GM23338 (cell line): ENCODE measurements at regions not wholly inside any gene's neighbourhood (a gene's known extent, or its start where the extent isn't known, plus 50 kb on each side); places are given as distances from the start of the nearest gene placed in this dataset.
"Not testable (repeated sequence)": the region's sequence is repeated elsewhere in the genome, so short reads cannot be mapped to it uniquely, and the experiment has no call there.

ENCODE experiments used
- ATAC-seq: fragments of 200-7000 bp; cut with Tn5 transposase; 3 replicates; pipeline ENCODE4 v1.9.1; 2020
- DNase-seq: peaks from one replicate; pipeline ENCODE4 v3.0.0-alpha.2; 2015; ENCODE audit warnings: low spot score
- H2AFZ ChIP-seq: fragments of 200-600 bp; sonication (generic); 2 replicates; pipeline ENCODE4 v1.8.0; 2016; ENCODE audit warnings: antibody characterized with exemption, mild to moderate bottlenecking, moderate library complexity
- H3F3A ChIP-seq: fragments of 200-600 bp; sonication (generic); replicated peaks from 2 replicates; pipeline ENCODE4 v1.8.0; 2017; ENCODE audit warnings: antibody characterized with exemption, mixed run types, low read depth
- H3K27ac ChIP-seq: fragments of 200-600 bp; sonication (generic); 2 replicates; pipeline ENCODE4 v1.6.1; 2016; ENCODE audit warnings: low read depth
- H3K27me3 ChIP-seq: fragments of 200-600 bp; sonication (generic); 2 replicates; pipeline ENCODE4 v1.8.0; 2016; ENCODE audit warnings: mild to moderate bottlenecking, mixed run types, moderate library complexity; ENCODE audit not compliant: insufficient read depth
- H3K36me3 ChIP-seq: fragments of 200-600 bp; sonication (generic); 2 replicates; pipeline ENCODE4 v1.8.0; 2016; ENCODE audit warnings: mild to moderate bottlenecking; ENCODE audit not compliant: insufficient read depth
- H3K4me1 ChIP-seq: fragments of 200-600 bp; sonication (generic); 2 replicates; pipeline ENCODE4 v1.8.0; 2016; ENCODE audit warnings: mild to moderate bottlenecking, moderate library complexity; ENCODE audit not compliant: insufficient read depth
- H3K4me2 ChIP-seq: fragments of 200-600 bp; sonication (generic); 2 replicates; pipeline ENCODE4 v1.7.1; 2017; ENCODE audit warnings: mixed run types
- H3K4me3 ChIP-seq: fragments of 200-600 bp; sonication (generic); 2 replicates; pipeline ENCODE4 v1.6.1; 2016; ENCODE audit warnings: mixed run types
- H3K79me2 ChIP-seq: fragments of 200-600 bp; sonication (generic); replicated peaks from 2 replicates; pipeline ENCODE4 v1.8.0; 2017; ENCODE audit warnings: mild to moderate bottlenecking; ENCODE audit not compliant: insufficient read depth
- H3K9me2 ChIP-seq: fragments of 200-600 bp; sonication (generic); 2 replicates; pipeline ENCODE4 v1.8.0; 2017; ENCODE audit not compliant: insufficient read depth
- H4K20me1 ChIP-seq: fragments of 200-600 bp; sonication (generic); replicated peaks from 2 replicates; pipeline ENCODE4 v1.8.0; 2017; ENCODE audit warnings: mild to moderate bottlenecking; ENCODE audit not compliant: insufficient read depth
- H3K27ac Mint-ChIP-seq: 2 replicates; pipeline ENCODE4 v1.8.0; 2020; ENCODE audit warnings: inconsistent platforms, mild to moderate bottlenecking, moderate library complexity, mixed read lengths
- H3K27me3 Mint-ChIP-seq: 3 replicates; pipeline ENCODE4 v1.8.0; 2022; ENCODE audit warnings: low read depth, mild to moderate bottlenecking, moderate library complexity, mixed read lengths, inconsistent platforms; ENCODE audit not compliant: insufficient read depth, poor library complexity
- H3K36me3 Mint-ChIP-seq: 3 replicates; pipeline ENCODE4 v1.8.0; 2021; ENCODE audit warnings: low read depth, mild to moderate bottlenecking, inconsistent platforms, moderate library complexity, mixed read lengths
- H3K4me1 Mint-ChIP-seq: 3 replicates; pipeline ENCODE4 v1.8.0; 2020; ENCODE audit warnings: mild to moderate bottlenecking, inconsistent platforms, mixed read lengths
- H3K4me3 Mint-ChIP-seq: 3 replicates; pipeline ENCODE4 v1.8.0; 2021; ENCODE audit warnings: moderate library complexity, mild to moderate bottlenecking, inconsistent platforms, mixed read lengths
- H3K9me3 Mint-ChIP-seq: 3 replicates; pipeline ENCODE4 v1.8.0; 2020; ENCODE audit warnings: moderate library complexity, mild to moderate bottlenecking, inconsistent platforms, mixed read lengths
- EZH2phosphoT487 ChIP-seq: fragments of 200-600 bp; sonication (generic); IDR thresholded peaks from one replicate; pipeline ENCODE4 v1.8.1; 2018; ENCODE audit warnings: antibody characterized with exemption; ENCODE audit not compliant: unreplicated experiment
- JUNB ChIP-seq: IDR thresholded peaks from one replicate; pipeline ENCODE4 v1.6.1; 2016; ENCODE audit warnings: antibody characterized with exemption; ENCODE audit not compliant: unreplicated experiment
- POLR2AphosphoS5 ChIP-seq: IDR thresholded peaks from 2 replicates; pipeline ENCODE4 v1.6.1; 2016; ENCODE audit warnings: antibody characterized with exemption, low read depth
- ZNF331 ChIP-seq: fragments of 250-450 bp; sonication (Bioruptor Pico); IDR thresholded peaks from 2 replicates; pipeline ENCODE4 v1.5.0; 2020; ENCODE audit warnings: low read depth, mild to moderate bottlenecking, moderate library complexity
- TF ChIP-seq, protein P1 (sequence below): IDR thresholded peaks from one replicate; pipeline ENCODE4 v1.6.1; 2018; ENCODE audit warnings: antibody characterized with exemption; ENCODE audit not compliant: unreplicated experiment
- TF ChIP-seq, protein P2 (sequence below): fragments of 250-450 bp; sonication (Bioruptor Pico); IDR thresholded peaks from 2 replicates; pipeline ENCODE4 v1.5.0; 2020; ENCODE audit warnings: mild to moderate bottlenecking, moderate library complexity

- DNase-seq (no peak), ATAC-seq (no peak)
- H3K9me2 ChIP-seq: peaks cover 5% of the 10 kb centered on the region
- no peaks in the 10 kb centered on the region for H3K4me1 ChIP-seq
- H3K27me3 ChIP-seq: no peaks in the 10 kb centered on the region
- H3K27ac Mint-ChIP-seq: no peak overlapping the region; the same call in 1 of the 2 replicates
- H3K4me3 Mint-ChIP-seq: no peak overlapping the region
- TF ChIP-seq EZH2phosphoT487: no peak
- TF ChIP-seq, protein P1, sequence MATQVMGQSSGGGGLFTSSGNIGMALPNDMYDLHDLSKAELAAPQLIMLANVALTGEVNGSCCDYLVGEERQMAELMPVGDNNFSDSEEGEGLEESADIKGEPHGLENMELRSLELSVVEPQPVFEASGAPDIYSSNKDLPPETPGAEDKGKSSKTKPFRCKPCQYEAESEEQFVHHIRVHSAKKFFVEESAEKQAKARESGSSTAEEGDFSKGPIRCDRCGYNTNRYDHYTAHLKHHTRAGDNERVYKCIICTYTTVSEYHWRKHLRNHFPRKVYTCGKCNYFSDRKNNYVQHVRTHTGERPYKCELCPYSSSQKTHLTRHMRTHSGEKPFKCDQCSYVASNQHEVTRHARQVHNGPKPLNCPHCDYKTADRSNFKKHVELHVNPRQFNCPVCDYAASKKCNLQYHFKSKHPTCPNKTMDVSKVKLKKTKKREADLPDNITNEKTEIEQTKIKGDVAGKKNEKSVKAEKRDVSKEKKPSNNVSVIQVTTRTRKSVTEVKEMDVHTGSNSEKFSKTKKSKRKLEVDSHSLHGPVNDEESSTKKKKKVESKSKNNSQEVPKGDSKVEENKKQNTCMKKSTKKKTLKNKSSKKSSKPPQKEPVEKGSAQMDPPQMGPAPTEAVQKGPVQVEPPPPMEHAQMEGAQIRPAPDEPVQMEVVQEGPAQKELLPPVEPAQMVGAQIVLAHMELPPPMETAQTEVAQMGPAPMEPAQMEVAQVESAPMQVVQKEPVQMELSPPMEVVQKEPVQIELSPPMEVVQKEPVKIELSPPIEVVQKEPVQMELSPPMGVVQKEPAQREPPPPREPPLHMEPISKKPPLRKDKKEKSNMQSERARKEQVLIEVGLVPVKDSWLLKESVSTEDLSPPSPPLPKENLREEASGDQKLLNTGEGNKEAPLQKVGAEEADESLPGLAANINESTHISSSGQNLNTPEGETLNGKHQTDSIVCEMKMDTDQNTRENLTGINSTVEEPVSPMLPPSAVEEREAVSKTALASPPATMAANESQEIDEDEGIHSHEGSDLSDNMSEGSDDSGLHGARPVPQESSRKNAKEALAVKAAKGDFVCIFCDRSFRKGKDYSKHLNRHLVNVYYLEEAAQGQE: no peak
- TF ChIP-seq, protein P2, sequence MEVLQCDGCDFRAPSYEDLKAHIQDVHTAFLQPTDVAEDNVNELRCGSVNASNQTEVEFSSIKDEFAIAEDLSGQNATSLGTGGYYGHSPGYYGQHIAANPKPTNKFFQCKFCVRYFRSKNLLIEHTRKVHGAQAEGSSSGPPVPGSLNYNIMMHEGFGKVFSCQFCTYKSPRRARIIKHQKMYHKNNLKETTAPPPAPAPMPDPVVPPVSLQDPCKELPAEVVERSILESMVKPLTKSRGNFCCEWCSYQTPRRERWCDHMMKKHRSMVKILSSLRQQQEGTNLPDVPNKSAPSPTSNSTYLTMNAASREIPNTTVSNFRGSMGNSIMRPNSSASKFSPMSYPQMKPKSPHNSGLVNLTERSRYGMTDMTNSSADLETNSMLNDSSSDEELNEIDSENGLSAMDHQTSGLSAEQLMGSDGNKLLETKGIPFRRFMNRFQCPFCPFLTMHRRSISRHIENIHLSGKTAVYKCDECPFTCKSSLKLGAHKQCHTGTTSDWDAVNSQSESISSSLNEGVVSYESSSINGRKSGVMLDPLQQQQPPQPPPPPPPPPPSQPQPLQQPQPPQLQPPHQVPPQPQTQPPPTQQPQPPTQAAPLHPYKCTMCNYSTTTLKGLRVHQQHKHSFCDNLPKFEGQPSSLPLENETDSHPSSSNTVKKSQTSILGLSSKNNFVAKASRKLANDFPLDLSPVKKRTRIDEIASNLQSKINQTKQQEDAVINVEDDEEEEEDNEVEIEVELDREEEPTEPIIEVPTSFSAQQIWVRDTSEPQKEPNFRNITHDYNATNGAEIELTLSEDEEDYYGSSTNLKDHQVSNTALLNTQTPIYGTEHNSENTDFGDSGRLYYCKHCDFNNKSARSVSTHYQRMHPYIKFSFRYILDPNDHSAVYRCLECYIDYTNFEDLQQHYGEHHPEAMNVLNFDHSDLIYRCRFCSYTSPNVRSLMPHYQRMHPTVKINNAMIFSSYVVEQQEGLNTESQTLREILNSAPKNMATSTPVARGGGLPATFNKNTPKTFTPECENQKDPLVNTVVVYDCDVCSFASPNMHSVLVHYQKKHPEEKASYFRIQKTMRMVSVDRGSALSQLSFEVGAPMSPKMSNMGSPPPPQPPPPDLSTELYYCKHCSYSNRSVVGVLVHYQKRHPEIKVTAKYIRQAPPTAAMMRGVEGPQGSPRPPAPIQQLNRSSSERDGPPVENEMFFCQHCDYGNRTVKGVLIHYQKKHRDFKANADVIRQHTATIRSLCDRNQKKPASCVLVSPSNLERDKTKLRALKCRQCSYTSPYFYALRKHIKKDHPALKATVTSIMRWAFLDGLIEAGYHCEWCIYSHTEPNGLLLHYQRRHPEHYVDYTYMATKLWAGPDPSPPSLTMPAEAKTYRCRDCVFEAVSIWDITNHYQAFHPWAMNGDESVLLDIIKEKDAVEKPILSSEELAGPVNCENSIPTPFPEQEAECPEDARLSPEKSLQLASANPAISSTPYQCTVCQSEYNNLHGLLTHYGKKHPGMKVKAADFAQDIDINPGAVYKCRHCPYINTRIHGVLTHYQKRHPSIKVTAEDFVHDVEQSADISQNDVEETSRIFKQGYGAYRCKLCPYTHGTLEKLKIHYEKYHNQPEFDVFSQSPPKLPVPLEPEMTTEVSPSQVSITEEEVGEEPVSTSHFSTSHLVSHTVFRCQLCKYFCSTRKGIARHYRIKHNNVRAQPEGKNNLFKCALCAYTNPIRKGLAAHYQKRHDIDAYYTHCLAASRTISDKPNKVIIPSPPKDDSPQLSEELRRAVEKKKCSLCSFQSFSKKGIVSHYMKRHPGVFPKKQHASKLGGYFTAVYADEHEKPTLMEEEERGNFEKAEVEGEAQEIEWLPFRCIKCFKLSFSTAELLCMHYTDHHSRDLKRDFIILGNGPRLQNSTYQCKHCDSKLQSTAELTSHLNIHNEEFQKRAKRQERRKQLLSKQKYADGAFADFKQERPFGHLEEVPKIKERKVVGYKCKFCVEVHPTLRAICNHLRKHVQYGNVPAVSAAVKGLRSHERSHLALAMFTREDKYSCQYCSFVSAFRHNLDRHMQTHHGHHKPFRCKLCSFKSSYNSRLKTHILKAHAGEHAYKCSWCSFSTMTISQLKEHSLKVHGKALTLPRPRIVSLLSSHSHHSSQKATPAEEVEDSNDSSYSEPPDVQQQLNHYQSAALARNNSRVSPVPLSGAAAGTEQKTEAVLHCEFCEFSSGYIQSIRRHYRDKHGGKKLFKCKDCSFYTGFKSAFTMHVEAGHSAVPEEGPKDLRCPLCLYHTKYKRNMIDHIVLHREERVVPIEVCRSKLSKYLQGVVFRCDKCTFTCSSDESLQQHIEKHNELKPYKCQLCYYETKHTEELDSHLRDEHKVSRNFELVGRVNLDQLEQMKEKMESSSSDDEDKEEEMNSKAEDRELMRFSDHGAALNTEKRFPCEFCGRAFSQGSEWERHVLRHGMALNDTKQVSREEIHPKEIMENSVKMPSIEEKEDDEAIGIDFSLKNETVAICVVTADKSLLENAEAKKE (CRISPR knock-in tag): no peak
- no peak for TF ChIP-seq JUNB
- no peak for TF ChIP-seq ZNF331 (CRISPR knock-in tag)
- no peak for TF ChIP-seq POLR2AphosphoS5
- no peaks in the 10 kb centered on the region for H4K20me1 ChIP-seq
- no peaks in the 10 kb centered on the region for H3K79me2 ChIP-seq
- H3K27me3 Mint-ChIP-seq: no peaks in the 10 kb centered on the region
- H3K4me3 ChIP-seq: no peak overlapping the region
- no peaks in the 10 kb centered on the region; the same call in 2 of the 3 replicates for H3K9me3 Mint-ChIP-seq
- H3K36me3 Mint-ChIP-seq: no peaks in the 10 kb centered on the region
- no peak overlapping the region for H3K4me2 ChIP-seq
- no peaks in the 10 kb centered on the region for H3K36me3 ChIP-seq
- no peak overlapping the region for H3K27ac ChIP-seq
- H2AFZ ChIP-seq: no peak overlapping the region
- H3K4me1 Mint-ChIP-seq: no peaks in the 10 kb centered on the region
- H3F3A ChIP-seq: no peaks in the 10 kb centered on the region
Measured at GRCh38 chr7:106365252-106366005, 80.6 kb upstream of the NAMPT start.

GRCh38 chr7:106362507-106362906 lies 77.7 kb upstream of the NAMPT start:
- not testable (repeated sequence) for H3K27ac ChIP-seq, H3K79me2 ChIP-seq, H3K27me3 ChIP-seq, H3K4me1 Mint-ChIP-seq, DNase-seq, H3K27ac Mint-ChIP-seq, ATAC-seq, H3K36me3 Mint-ChIP-seq, H3K4me2 ChIP-seq, H3K4me1 ChIP-seq, H4K20me1 ChIP-seq, H3F3A ChIP-seq, H3K9me3 Mint-ChIP-seq, H3K4me3 ChIP-seq, H3K36me3 ChIP-seq, H3K27me3 Mint-ChIP-seq, H3K9me2 ChIP-seq, H3K4me3 Mint-ChIP-seq, H2AFZ ChIP-seq
